ENCODE measurements at regions not wholly inside any gene's neighbourhood (a gene's known extent, or its start where the extent isn't known, plus 50 kb on each side); places are given as distances from the start of the nearest gene placed in this dataset.
A peak's percentile ranks its signal among the peaks of the same experiment; 100 is the strongest.

GRCh38 chr6:22926790-22927354 is 357.5 kb downstream of the HDGFL1 start:
- DNase-seq (ENCODE audit: low read depth) = no peak
- H3K4me3 ChIP-seq (ENCODE audit: low read length) = no peak overlapping the region
- TF ChIP-seq CTCF (conservative IDR thresholded peaks at IDR 0.05; ENCODE audit: low read length) = no peak

- no peak for TF ChIP-seq CTCF (conservative IDR thresholded peaks at IDR 0.05; ENCODE audit: low read length)
- DNase-seq (ENCODE audit: low read depth) = no peak
- no peak overlapping the region for H3K4me3 ChIP-seq (ENCODE audit: low read length)
These were observed 359.4 kb downstream of the HDGFL1 start for GRCh38 chr6:22928775-22929174.

- no peak for TF ChIP-seq CTCF (conservative IDR thresholded peaks at IDR 0.05; ENCODE audit: low read length)
- no peak overlapping the region for H3K4me3 ChIP-seq (ENCODE audit: low read length)
- DNase-seq (ENCODE audit: low read depth) = peak; percentile 36
These were observed 360.1 kb downstream of the HDGFL1 start for GRCh38 chr6:22929311-22929985.

GRCh38 chr6:22940581-22941290 is 371.4 kb downstream of the HDGFL1 start:
- H3K4me3 ChIP-seq (ENCODE audit: low read length) = no peak overlapping the region
- DNase-seq (ENCODE audit: low read depth) = peak; percentile 77
- TF ChIP-seq CTCF (conservative IDR thresholded peaks at IDR 0.05; ENCODE audit: low read length) = no peak

GRCh38 chr6:22942403-22942802 is 373.0 kb downstream of the HDGFL1 start:
- no peak for TF ChIP-seq CTCF (conservative IDR thresholded peaks at IDR 0.05; ENCODE audit: low read length)
- no peak overlapping the region for H3K4me3 ChIP-seq (ENCODE audit: low read length)
- DNase-seq (ENCODE audit: low read depth) = no peak

GRCh38 chr6:22943327-22943726 is 374.0 kb downstream of the HDGFL1 start:
- no peak for TF ChIP-seq CTCF (conservative IDR thresholded peaks at IDR 0.05; ENCODE audit: low read length)
- H3K4me3 ChIP-seq (ENCODE audit: low read length) = no peak overlapping the region
- DNase-seq (ENCODE audit: low read depth) = no peak

GRCh38 chr6:22949967-22950366 is 380.6 kb downstream of the HDGFL1 start:
- DNase-seq (ENCODE audit: low read depth) = no peak
- TF ChIP-seq CTCF (conservative IDR thresholded peaks at IDR 0.05; ENCODE audit: low read length) = no peak
- H3K4me3 ChIP-seq (ENCODE audit: low read length) = no peak overlapping the region
